Hepatocyte (in vitro differentiated cells): ENCODE measurements at regions not wholly inside any gene's neighbourhood (a gene's known extent, or its start where the extent isn't known, plus 50 kb on each side); places are given as distances from the start of the nearest gene placed in this dataset.

ENCODE experiments used
- DNase-seq: peaks from one replicate; pipeline ENCODE4 v3.0.0-alpha.2; 2016; ENCODE audit warnings: low spot score
- H2AFZ ChIP-seq: fragments of 200-600 bp; sonication (generic); 2 replicates; pipeline ENCODE4 v1.6.0; 2016; ENCODE audit warnings: antibody characterized with exemption, mild to moderate bottlenecking
- H3K27ac ChIP-seq: fragments of 200-600 bp; sonication (generic); 2 replicates; pipeline ENCODE4 v1.5.1; 2016; ENCODE audit warnings: mild to moderate bottlenecking
- H3K27me3 ChIP-seq: fragments of 200-600 bp; sonication (generic); 2 replicates; pipeline ENCODE4 v1.6.1; 2016
- H3K36me3 ChIP-seq: fragments of 200-600 bp; sonication (generic); replicated peaks from 2 replicates; pipeline ENCODE4 v1.5.1; 2016; ENCODE audit warnings: low read depth; ENCODE audit not compliant: insufficient read depth
- H3K4me1 ChIP-seq: fragments of 200-600 bp; sonication (generic); 2 replicates; pipeline ENCODE4 v1.5.1; 2016; ENCODE audit warnings: mild to moderate bottlenecking, moderate library complexity; ENCODE audit not compliant: insufficient read depth
- H3K4me2 ChIP-seq: fragments of 200-600 bp; sonication (generic); 2 replicates; pipeline ENCODE4 v1.6.0; 2016
- H3K4me3 ChIP-seq: fragments of 200-600 bp; sonication (generic); 2 replicates; pipeline ENCODE4 v1.5.1; 2016; ENCODE audit warnings: mild to moderate bottlenecking
- H3K79me2 ChIP-seq: fragments of 200-600 bp; sonication (generic); 2 replicates; pipeline ENCODE4 v1.6.0; 2017; ENCODE audit warnings: mild to moderate bottlenecking
- H3K9me2 ChIP-seq: fragments of 200-600 bp; sonication (generic); replicated peaks from 2 replicates; pipeline ENCODE4 v1.6.0; 2017; ENCODE audit warnings: mild to moderate bottlenecking; ENCODE audit not compliant: insufficient read depth
- H3K9me3 ChIP-seq: fragments of 200-600 bp; sonication (generic); 2 replicates; pipeline ENCODE4 v1.5.1; 2016; ENCODE audit warnings: low read depth, mild to moderate bottlenecking
- H4K20me1 ChIP-seq: fragments of 200-600 bp; sonication (generic); 2 replicates; pipeline ENCODE4 v1.6.0; 2016; ENCODE audit warnings: mild to moderate bottlenecking; ENCODE audit not compliant: insufficient read depth, poor library complexity, severe bottlenecking
- EZH2 ChIP-seq: fragments of 200-600 bp; sonication (generic); IDR thresholded peaks from 2 replicates; pipeline ENCODE4 v1.6.1; 2016; ENCODE audit warnings: antibody characterized with exemption, mild to moderate bottlenecking, borderline replicate concordance
- EZH2phosphoT487 ChIP-seq: fragments of 200-600 bp; sonication (generic); IDR thresholded peaks from one replicate; pipeline ENCODE4 v1.6.1; 2018; ENCODE audit warnings: antibody characterized with exemption, mild to moderate bottlenecking, low read depth, moderate library complexity; ENCODE audit not compliant: unreplicated experiment, severe bottlenecking
- WGBS: methylation state at CpG from one replicate; pipeline ENCODE4 v1.1.6; 2016; ENCODE audit warnings: low lambda C conversion rate; ENCODE audit errors: missing lambda C conversion rate; 5-methylcytosine and 5-hydroxymethylcytosine counted together
- TF ChIP-seq, protein P1 (sequence below): fragments of 200-600 bp; sonication (generic); IDR thresholded peaks from 2 replicates; pipeline ENCODE4 v1.5.1; 2016; ENCODE audit warnings: antibody characterized with exemption, mild to moderate bottlenecking; ENCODE audit not compliant: poor library complexity

DNA sequence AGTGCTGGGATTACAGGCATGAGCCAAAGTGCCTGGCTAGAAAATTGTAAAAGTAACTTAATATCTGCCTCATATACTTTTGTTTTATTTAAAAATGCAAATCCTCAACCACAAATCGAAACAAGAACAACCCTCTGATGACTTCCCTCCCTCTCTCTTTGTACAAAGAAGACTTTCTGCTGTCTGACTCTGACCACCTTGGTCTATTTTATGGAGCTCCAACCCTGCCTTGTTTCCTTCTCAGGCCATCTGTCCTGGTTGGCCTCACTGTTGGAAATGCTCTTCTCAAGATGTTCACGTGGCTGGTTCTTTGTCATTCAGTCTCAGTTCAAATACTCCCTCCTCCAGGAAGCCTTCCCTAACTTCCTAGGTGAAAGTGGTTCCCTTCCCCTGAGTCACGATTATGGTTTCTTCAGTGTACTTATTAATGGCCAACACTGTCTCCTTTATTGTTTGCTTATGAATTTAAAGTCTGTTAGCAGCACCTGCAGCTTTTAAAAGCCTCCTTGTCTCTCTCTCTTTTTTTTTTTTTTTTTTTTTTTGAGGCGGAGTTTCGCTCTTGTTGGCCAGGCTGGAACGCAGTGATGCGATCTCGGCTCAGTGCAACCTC lies 151.5 kb upstream of the SALL4 start:
- no peak overlapping the region for H3K4me2 ChIP-seq
- H3K4me3 ChIP-seq, result no peak overlapping the region
- TF ChIP-seq EZH2, result no peak
- TF ChIP-seq EZH2phosphoT487, result no peak
- H3K36me3 ChIP-seq, result no peaks in the 10 kb centered on the region
- no peak for DNase-seq
- H3K9me3 ChIP-seq, result no peaks in the 10 kb centered on the region
- H3K4me1 ChIP-seq, result no peaks in the 10 kb centered on the region
- WGBS, result 93% methylated on average over 6 of the region's 8 CpGs
- H3K27me3 ChIP-seq, result no peaks in the 10 kb centered on the region
- H4K20me1 ChIP-seq, result no peaks in the 10 kb centered on the region
- H3K27ac ChIP-seq, result no peak overlapping the region
- no peaks in the 10 kb centered on the region for H3K9me2 ChIP-seq
- H2AFZ ChIP-seq, result no peak overlapping the region
- no peaks in the 10 kb centered on the region for H3K79me2 ChIP-seq

DNA sequence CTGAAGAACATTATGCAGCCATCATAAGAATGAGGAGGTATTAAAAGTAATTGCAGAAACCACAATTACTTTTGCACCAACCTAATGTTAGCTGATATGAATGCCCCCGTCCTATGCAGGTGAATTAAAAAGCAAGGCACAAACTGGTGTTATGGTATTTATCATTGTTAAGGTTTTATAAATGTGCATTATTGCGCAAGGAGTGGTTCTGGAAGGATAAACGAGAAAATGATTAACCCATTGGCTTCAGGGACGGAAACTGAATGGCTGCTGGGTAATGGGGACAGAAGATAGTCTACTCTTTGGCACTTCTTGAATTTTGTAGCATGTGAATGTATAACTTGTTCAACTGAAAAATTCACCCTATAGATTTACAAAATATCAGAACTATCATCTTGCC lies 148.6 kb upstream of the SALL4 start:
- H3K9me2 ChIP-seq, result no peaks in the 10 kb centered on the region
- no peaks in the 10 kb centered on the region for H3K79me2 ChIP-seq
- no peak for TF ChIP-seq EZH2
- TF ChIP-seq EZH2phosphoT487, result no peak
- TF ChIP-seq, protein P1, sequence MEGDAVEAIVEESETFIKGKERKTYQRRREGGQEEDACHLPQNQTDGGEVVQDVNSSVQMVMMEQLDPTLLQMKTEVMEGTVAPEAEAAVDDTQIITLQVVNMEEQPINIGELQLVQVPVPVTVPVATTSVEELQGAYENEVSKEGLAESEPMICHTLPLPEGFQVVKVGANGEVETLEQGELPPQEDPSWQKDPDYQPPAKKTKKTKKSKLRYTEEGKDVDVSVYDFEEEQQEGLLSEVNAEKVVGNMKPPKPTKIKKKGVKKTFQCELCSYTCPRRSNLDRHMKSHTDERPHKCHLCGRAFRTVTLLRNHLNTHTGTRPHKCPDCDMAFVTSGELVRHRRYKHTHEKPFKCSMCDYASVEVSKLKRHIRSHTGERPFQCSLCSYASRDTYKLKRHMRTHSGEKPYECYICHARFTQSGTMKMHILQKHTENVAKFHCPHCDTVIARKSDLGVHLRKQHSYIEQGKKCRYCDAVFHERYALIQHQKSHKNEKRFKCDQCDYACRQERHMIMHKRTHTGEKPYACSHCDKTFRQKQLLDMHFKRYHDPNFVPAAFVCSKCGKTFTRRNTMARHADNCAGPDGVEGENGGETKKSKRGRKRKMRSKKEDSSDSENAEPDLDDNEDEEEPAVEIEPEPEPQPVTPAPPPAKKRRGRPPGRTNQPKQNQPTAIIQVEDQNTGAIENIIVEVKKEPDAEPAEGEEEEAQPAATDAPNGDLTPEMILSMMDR, result no peak
- H3K9me3 ChIP-seq, result no peaks in the 10 kb centered on the region
- 71% methylated on average over 4 of the region's 4 CpGs for WGBS
- H3K36me3 ChIP-seq, result no peaks in the 10 kb centered on the region
- DNase-seq, result no peak
- H3K4me2 ChIP-seq, result no peak overlapping the region
- no peak overlapping the region for H3K4me3 ChIP-seq
- H3K4me1 ChIP-seq, result no peaks in the 10 kb centered on the region
- no peak overlapping the region for H3K27ac ChIP-seq
- no peak overlapping the region for H2AFZ ChIP-seq
- no peaks in the 10 kb centered on the region for H3K27me3 ChIP-seq
- no peaks in the 10 kb centered on the region for H4K20me1 ChIP-seq

DNA sequence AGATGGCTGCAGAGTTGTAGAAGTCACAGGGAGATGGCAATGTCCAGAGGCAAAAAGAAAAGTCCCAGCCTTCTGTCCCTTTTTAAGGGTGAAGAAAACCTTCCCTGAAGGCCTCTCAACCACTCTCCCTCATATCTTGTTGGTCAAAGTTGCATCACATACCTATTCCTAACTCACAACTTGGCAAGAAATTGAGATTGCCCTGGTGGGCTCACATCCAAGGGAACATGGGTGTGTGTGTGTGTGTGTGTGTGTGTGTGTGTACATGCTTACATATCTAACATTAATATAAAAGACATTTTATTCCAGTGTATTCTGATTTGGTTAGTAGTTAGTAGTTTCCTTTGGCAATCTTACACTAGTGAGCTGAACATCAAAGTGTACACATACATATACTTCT lies 144.3 kb upstream of the SALL4 start:
- Histone ChIP-seq H3K9me3 (no peaks in the 10 kb centered on the region), H3K27me3 (no peaks in the 10 kb centered on the region), H3K79me2 (no peaks in the 10 kb centered on the region), H4K20me1 (no peaks in the 10 kb centered on the region), H3K4me2 (no peak overlapping the region), H3K9me2 (no peaks in the 10 kb centered on the region), H3K36me3 (no peaks in the 10 kb centered on the region), H3K4me1 (no peaks in the 10 kb centered on the region), H2AFZ (no peak overlapping the region), H3K27ac (no peak overlapping the region), H3K4me3 (no peak overlapping the region)
- TF ChIP-seq, protein P1, result no peak
- TF ChIP-seq EZH2 (no peak), EZH2phosphoT487 (no peak)
- DNase-seq, result no peak

DNA sequence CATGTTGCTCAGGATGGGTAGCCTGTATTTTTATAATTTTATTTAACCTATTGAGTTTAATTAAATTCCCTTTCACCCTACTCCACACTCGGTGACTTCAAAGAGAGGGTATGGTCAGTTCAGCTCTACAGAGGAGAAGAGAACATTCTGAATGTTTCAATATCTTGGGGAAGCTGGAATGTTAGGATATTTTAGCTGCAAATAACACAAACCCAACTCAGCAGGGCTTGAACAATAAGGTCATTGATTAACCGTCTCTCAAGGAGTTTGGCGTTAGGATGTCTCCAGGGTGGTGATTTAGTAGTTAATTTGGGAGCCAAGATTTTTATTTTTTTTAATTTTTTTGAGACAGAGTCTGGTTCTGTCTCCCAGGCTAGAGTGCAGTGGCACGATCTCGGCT lies 143.6 kb upstream of the SALL4 start:
- H4K20me1 ChIP-seq, result no peaks in the 10 kb centered on the region
- no peaks in the 10 kb centered on the region for H3K9me3 ChIP-seq
- no peaks in the 10 kb centered on the region for H3K4me1 ChIP-seq
- H3K4me3 ChIP-seq, result no peak overlapping the region
- H3K27ac ChIP-seq, result no peak overlapping the region
- TF ChIP-seq, protein P1, result no peak
- TF ChIP-seq EZH2, result no peak
- H3K79me2 ChIP-seq, result no peaks in the 10 kb centered on the region
- no peak overlapping the region for H3K4me2 ChIP-seq
- no peak overlapping the region for H2AFZ ChIP-seq
- WGBS, result 91% methylated on average over 5 of the region's 5 CpGs
- H3K9me2 ChIP-seq, result no peaks in the 10 kb centered on the region
- DNase-seq, result no peak
- no peaks in the 10 kb centered on the region for H3K36me3 ChIP-seq
- no peaks in the 10 kb centered on the region for H3K27me3 ChIP-seq
